GM21576 (cell line): ENCODE measurements at regions not wholly inside any gene's neighbourhood (a gene's known extent, or its start where the extent isn't known, plus 50 kb on each side); places are given as distances from the start of the nearest gene placed in this dataset.
"Not testable (repeated sequence)": the region's sequence is repeated elsewhere in the genome, so short reads cannot be mapped to it uniquely, and the experiment has no call there.

Experiments used
- ATAC-seq: cut with Tn5 transposase; IDR thresholded peaks from one replicate; pipeline ENCODE4 v1.9.1; 2021; ENCODE audit warnings: mild to moderate bottlenecking, moderate library complexity; ENCODE audit not compliant: unreplicated experiment

- ATAC-seq = no peak
Observed at GRCh38 chr4:23970201-23970850, 80.5 kb upstream of the PPARGC1A start.

- ATAC-seq = no peak
Observed at GRCh38 chr4:23969635-23970145, 79.8 kb upstream of the PPARGC1A start.

DNA sequence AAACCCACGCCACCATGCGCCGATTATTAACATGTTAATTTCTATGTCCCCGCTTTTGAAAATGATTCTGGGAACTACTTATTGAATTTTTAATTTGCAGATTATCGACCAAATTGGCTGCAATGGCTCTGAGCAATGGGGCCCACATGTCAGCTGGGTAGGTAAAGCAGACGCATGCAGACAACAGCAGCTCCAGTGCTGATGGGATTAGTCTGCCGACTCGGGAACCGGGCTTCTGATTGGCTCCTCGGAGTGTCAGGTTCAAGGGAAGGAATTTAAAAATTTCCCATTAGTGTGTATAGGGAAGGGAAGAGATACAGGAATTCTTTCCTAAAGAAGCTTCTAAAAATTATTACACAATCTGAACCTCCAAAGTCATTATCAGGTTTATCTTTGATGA lies 77.4 kb upstream of the PPARGC1A start:
- no peak for ATAC-seq

DNA sequence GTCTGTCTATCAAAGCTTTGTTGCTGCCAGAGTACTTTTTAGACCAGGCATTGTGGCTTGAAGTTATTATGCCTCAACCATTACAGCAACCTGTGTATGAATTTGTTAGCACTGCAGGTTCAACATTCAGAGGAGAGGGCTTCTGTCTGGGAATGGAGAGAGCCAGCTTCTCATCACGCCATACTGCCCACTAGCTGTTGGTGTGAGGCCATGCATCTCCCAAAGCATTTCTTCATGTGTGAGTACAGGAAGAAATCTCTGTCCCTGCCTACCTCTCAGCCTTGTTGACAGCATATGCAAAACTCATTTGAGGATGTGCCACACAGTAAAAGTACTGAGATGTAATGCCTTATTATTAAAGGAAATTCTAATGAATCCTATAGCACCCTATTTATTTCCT lies 76.9 kb upstream of the PPARGC1A start:
- no peak for ATAC-seq

DNA sequence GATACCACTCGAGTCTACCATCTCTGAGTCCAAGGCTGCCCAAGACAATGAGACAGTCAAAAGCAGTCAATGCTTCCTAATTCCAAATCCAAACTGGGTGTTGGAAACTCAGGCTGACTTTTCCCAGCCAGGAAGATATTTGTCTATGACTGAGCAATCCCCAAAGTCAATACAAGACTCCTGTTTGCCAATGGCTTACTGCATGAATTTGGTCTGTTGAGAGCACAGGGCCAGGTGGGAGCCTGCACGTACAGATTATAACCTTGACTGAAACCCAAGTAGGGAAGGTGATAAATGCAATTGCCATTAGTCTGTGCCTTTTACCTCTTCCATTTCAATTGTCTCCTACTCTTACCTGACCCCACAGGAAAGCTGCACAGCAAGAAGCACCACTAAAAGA lies 72.6 kb upstream of the PPARGC1A start:
- no peak for ATAC-seq

GRCh38 chr4:23961395-23961794 lies 71.5 kb upstream of the PPARGC1A start:
- ATAC-seq = not testable (repeated sequence)

GRCh38 chr4:23959396-23960148 lies 69.7 kb upstream of the PPARGC1A start:
- ATAC-seq = no peak

GRCh38 chr4:23958749-23959148 lies 68.9 kb upstream of the PPARGC1A start:
- no peak for ATAC-seq

- no peak for ATAC-seq
Observed at GRCh38 chr4:23957465-23957864, 67.6 kb upstream of the PPARGC1A start.

GRCh38 chr4:23956601-23957364 lies 66.9 kb upstream of the PPARGC1A start:
- no peak for ATAC-seq

DNA sequence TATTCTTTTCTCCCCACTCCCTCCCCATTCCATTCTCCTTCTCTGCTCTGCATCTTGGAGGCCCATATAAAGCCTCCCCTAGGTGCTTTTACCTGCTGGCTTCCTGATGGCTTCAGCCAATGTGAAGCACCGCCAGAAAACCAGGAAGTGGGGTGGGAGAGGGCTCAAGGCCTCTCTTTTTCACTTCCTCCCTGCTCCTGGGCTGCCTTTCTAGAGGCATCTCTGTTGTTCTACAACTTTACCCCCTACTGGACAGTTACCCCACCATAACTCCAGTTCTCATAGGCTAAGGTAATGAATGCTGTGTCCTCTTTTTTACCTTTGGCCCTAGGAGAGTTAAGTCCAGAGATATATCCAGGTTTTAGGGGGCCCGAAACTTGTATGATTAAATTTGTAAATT lies 62.4 kb upstream of the PPARGC1A start:
- peak; percentile 46 for ATAC-seq

DNA sequence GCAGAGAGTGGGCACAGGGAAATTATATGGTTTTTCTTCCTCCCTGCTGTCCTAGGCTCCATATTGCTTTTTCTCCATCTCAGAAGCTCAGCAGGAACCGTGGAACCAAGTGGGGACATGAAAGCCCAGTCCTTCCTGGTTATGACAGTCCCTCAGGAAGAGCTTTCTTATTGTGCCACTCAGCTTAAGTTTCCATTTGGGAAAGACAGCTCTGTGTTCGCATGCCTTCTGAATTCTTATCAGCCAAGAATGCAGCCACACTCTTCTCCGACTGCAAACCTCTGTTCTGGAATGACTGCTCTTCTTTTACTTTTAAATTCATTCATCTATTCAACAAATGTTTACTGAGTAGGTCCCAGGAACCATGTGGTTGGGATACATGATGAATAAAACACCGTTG lies 58.0 kb upstream of the PPARGC1A start:
- no peak for ATAC-seq

GRCh38 chr4:23946299-23946698 lies 56.5 kb upstream of the PPARGC1A start:
- no peak for ATAC-seq

GRCh38 chr4:23945451-23946017 lies 55.7 kb upstream of the PPARGC1A start:
- ATAC-seq = peak; percentile 47

- ATAC-seq = not testable (repeated sequence)
Observed at GRCh38 chr4:23944556-23944955, 54.7 kb upstream of the PPARGC1A start.

- no peak for ATAC-seq
Observed at GRCh38 chr4:23943478-23943877, 53.6 kb upstream of the PPARGC1A start.

DNA sequence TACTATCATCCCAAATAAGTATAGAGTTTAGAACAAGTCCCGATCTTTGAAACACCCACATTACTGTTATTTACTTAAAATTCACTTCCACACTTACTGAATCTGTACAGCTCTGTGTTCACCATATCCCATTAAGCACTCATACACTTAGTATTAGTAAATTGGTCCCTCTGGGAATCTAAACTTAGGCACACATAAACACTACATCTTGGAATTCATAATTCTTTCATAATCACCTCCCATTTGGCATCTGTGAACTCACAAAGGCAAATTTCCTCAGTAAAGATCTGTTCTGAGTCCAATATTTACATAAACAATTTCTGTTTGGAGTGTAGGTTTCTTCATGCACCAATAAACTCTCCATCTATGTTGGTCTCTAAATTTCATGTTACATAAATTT lies 52.6 kb upstream of the PPARGC1A start:
- ATAC-seq = no peak
